Upper lobe of right lung (tissue), 1 donor: ENCODE measurements at regions not wholly inside any gene's neighbourhood (a gene's known extent, or its start where the extent isn't known, plus 50 kb on each side); places are given as distances from the start of the nearest gene placed in this dataset.

Experiments used
- ATAC-seq: fragments of 200-7000 bp; cut with Tn5 transposase; one replicate; pipeline ENCODE4 v1.9.1; 2020; ENCODE audit warnings: mild to moderate bottlenecking, moderate library complexity
- DNase-seq: peaks from one replicate; pipeline ENCODE4 v3.0.0-alpha.2; 2020
- H3K27ac ChIP-seq: fragments of 200-600 bp; one replicate; pipeline ENCODE4 v1.8.0; 2022
- H3K27me3 ChIP-seq: fragments of 200-600 bp; one replicate; pipeline ENCODE4 v1.8.0; 2022; ENCODE audit warnings: mild to moderate bottlenecking
- H3K36me3 ChIP-seq: fragments of 200-600 bp; one replicate; pipeline ENCODE4 v1.8.0; 2022
- H3K4me1 ChIP-seq: fragments of 200-600 bp; one replicate; pipeline ENCODE4 v1.8.0; 2022
- H3K4me3 ChIP-seq: fragments of 200-600 bp; one replicate; pipeline ENCODE4 v1.8.0; 2022; ENCODE audit warnings: mild to moderate bottlenecking
- H3K9me3 ChIP-seq: fragments of 200-600 bp; one replicate; pipeline ENCODE4 v1.8.0; 2022
- intact Hi-C: fragments of 100-400 bp; cut with DNase I; formaldehyde crosslinking; loops from one replicate; pipeline ENCODE4 v1.11.0; 2022
- TF ChIP-seq, protein P1 (sequence below): fragments of 200-600 bp; IDR thresholded peaks from one replicate; pipeline ENCODE4 v1.8.0; 2022; ENCODE audit warnings: antibody characterized with exemption
- donor health status: DM: no; HTN: yes; CAD: no; lungs with severe emphysema.

DNA sequence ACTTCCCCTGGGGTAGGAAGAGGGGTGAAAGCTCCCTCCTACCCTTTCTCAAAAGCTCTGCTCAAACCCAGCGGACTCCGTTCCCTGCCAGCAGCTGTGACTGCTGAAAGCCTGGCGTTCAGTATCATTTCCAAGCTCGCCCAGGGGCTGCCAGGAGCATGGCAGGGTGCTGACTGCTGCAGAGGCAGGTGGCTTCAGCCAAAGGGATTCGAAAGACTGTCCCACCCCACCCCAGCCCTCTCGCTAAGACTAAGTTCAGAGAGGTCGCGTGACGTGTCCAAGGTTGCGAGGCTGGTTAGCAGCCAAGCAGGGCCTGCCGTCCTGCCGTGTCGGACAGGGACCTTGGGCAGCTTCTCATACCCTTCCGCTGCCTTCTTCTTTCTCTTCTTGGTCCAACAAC, 72.3 kb upstream of the RAB12 start:
- TF ChIP-seq, protein P1, sequence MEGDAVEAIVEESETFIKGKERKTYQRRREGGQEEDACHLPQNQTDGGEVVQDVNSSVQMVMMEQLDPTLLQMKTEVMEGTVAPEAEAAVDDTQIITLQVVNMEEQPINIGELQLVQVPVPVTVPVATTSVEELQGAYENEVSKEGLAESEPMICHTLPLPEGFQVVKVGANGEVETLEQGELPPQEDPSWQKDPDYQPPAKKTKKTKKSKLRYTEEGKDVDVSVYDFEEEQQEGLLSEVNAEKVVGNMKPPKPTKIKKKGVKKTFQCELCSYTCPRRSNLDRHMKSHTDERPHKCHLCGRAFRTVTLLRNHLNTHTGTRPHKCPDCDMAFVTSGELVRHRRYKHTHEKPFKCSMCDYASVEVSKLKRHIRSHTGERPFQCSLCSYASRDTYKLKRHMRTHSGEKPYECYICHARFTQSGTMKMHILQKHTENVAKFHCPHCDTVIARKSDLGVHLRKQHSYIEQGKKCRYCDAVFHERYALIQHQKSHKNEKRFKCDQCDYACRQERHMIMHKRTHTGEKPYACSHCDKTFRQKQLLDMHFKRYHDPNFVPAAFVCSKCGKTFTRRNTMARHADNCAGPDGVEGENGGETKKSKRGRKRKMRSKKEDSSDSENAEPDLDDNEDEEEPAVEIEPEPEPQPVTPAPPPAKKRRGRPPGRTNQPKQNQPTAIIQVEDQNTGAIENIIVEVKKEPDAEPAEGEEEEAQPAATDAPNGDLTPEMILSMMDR = no peak
- ATAC-seq = no peak

DNA sequence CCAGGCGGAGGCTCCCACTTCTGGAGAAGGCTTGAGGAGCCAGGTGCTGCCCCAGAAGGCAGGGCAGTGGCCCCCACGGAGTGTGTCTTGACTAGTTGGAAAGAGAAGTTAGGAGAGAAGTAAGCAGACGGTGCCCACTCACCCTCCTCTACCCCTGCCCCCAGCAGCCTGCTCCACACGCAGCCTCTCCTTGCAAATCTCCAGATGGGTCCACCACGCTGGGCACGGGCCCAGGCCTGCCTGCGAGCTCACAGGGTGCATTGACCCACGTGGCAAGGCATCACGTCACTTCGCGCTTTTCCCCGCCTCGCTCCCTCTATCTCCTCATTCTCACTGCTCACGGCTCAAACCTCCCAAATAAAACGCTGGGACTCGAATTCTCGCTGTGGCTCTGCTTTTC, 71.8 kb upstream of the RAB12 start:
- DNase-seq (no peak), ATAC-seq (peak; percentile 32)
- intact Hi-C loops = no loop called here
- Histone ChIP-seq H3K36me3 (no peaks in the 10 kb centered on the region), H3K4me3 (no peak overlapping the region), H3K4me1 (no peaks in the 10 kb centered on the region), H3K27ac (no peak overlapping the region), H3K9me3 (no peaks in the 10 kb centered on the region), H3K27me3 (no peaks in the 10 kb centered on the region)
- TF ChIP-seq, protein P1 = no peak

More for the DNA sequence above, 72.3 kb upstream of the RAB12 start:
- H3K27me3 ChIP-seq = no peaks in the 10 kb centered on the region
- no peak overlapping the region for H3K4me3 ChIP-seq
- peaks cover 4% of the 10 kb centered on the region for H3K9me3 ChIP-seq
- no peaks in the 10 kb centered on the region for H3K36me3 ChIP-seq
- DNase-seq = no peak
- H3K4me1 ChIP-seq = no peaks in the 10 kb centered on the region
- no peak overlapping the region for H3K27ac ChIP-seq
- intact Hi-C loops = no loop called here

DNA sequence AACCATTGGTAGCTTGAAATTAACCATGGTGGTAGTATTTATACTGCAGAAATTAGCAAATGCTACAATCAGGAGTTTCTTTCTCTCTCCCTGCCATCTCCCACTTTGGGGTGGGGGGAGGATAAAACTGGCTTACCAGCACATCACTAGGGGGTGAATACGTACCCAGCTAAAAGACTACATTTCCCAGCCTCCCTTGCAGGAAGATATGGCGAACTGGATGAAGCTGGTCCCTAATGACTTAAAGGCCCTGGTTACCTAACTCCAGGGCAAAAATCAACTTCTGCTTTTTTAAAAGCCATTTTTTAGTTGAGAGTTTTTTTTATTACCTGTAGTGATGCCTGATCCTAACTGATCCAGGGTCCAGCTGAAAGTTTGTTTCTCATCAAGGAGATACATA, 70.3 kb upstream of the RAB12 start:
- H3K9me3 ChIP-seq = no peaks in the 10 kb centered on the region
- H3K4me1 ChIP-seq = no peaks in the 10 kb centered on the region
- ATAC-seq (no peak), DNase-seq (no peak)
- no peak overlapping the region for H3K27ac ChIP-seq
- TF ChIP-seq, protein P1 = no peak
- H3K36me3 ChIP-seq = no peaks in the 10 kb centered on the region
- H3K4me3 ChIP-seq = no peak overlapping the region
- intact Hi-C loops = no loop called here
- H3K27me3 ChIP-seq = no peaks in the 10 kb centered on the region

DNA sequence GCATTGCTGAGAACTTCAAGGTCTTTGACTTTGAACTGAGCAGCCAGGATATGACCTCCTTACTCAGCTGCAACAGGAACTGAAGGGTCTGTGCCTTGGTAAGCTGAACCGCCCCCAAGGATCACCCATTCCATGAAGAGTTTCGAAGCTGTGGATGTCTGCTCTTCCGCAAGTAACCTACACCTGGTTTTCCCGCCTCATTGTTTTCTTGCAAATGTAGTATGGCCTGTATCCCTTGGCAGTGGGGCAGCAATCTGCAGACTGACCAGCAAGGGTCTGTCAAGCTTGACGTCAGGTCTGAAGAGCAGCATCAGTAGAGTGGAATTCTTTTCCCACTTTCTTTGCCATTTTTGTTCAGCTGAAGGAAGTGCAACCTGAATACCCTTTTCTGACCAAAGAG, 62.6 kb upstream of the RAB12 start:
- ATAC-seq = no peak
- no peak for DNase-seq
- Histone ChIP-seq H3K27me3 (no peaks in the 10 kb centered on the region), H3K4me1 (no peaks in the 10 kb centered on the region), H3K36me3 (no peaks in the 10 kb centered on the region), H3K9me3 (no peaks in the 10 kb centered on the region), H3K4me3 (no peak overlapping the region), H3K27ac (no peak overlapping the region)
- intact Hi-C loops = no loop called here
- TF ChIP-seq, protein P1 = no peak

DNA sequence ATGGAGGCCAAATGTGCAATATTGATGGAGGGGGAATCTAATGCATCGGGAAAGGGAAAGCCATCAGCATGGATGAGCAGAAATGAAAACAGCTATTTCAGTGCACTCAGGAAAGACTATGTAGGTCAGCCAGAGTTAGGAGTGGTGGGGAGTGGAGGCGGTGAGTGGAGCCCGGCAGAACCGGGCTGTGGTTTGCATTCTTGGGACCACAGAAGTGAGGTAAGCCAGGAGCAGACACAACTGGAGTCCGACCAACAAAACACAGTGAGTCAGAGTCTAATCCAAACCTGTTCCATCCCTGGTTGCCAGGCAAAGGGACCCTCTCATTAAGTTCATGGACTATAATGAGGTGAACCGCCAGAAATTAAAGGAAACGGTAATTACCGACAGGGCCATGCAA, 61.1 kb upstream of the RAB12 start:
- Histone ChIP-seq H3K9me3 (no peaks in the 10 kb centered on the region), H3K27ac (no peak overlapping the region), H3K4me1 (no peaks in the 10 kb centered on the region), H3K4me3 (no peak overlapping the region), H3K27me3 (no peaks in the 10 kb centered on the region), H3K36me3 (no peaks in the 10 kb centered on the region)
- no peak for DNase-seq
- no peak for ATAC-seq
- TF ChIP-seq, protein P1 = no peak
- intact Hi-C loops = no loop called here

DNA sequence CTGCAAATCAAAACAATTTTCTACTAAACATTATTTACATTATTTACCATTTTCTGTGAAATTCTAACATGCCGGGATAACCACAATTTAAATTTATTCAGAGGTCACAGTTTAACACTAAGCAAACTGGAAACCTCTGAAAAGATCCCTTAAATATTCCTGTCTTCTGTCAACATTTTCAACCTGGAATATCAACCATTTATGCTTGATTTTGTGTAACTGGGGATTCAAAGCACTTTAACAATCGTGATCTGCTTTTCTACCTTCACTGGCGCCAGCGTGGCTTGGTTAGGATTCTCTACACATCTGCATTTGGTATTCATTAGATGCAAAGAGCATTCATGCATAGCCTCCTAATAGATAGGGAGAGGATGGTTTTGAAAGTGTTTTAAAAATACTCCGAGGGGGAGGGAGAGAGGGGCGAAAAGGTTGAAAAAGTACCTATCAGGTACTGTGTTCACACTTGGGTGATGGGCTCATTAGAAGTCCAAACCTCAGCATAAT, 59.9 kb upstream of the RAB12 start:
- DNase-seq (no peak), ATAC-seq (no peak)
- H3K4me3 ChIP-seq = no peak overlapping the region
- H3K27me3 ChIP-seq = no peaks in the 10 kb centered on the region
- no peak overlapping the region for H3K27ac ChIP-seq
- no peaks in the 10 kb centered on the region for H3K4me1 ChIP-seq
- H3K36me3 ChIP-seq = no peaks in the 10 kb centered on the region
- intact Hi-C loops = no loop called here
- H3K9me3 ChIP-seq = no peaks in the 10 kb centered on the region
- TF ChIP-seq, protein P1 = no peak
